SIG-M5 treated with dmso at 0.1 percent for 504 hours (cell line): ENCODE measurements at regions not wholly inside any gene's neighbourhood (a gene's known extent, or its start where the extent isn't known, plus 50 kb on each side); places are given as distances from the start of the nearest gene placed in this dataset.
"Not testable (repeated sequence)": the region's sequence is repeated elsewhere in the genome, so short reads cannot be mapped to it uniquely, and the experiment has no call there.

Experiments
- DNase-seq: peaks from one replicate; lab custom pipeline; 2025; ENCODE audit not compliant: unreplicated experiment; lab: John Stamatoyannopoulos, UW

DNA sequence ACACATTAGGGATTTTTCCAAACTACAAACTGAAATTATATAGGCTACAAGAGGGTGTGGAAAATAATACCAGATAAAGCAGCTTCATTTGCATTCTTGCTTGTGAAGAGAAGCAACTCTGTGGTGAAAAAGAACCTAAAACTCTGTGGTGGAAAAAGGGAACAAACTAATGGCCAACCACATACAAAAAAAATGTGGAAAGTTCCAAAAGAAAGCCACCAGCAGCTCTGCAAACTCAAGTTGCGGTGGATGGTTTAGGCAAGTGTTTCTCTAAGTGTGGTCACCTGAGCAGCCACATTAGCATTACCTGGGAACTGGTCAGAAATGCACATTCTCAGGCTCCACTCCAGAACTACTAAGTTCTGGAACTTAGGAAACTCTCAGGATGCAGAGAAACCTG, 586.4 kb downstream of the ACTL7B start:
- peak; percentile 30 for DNase-seq

DNA sequence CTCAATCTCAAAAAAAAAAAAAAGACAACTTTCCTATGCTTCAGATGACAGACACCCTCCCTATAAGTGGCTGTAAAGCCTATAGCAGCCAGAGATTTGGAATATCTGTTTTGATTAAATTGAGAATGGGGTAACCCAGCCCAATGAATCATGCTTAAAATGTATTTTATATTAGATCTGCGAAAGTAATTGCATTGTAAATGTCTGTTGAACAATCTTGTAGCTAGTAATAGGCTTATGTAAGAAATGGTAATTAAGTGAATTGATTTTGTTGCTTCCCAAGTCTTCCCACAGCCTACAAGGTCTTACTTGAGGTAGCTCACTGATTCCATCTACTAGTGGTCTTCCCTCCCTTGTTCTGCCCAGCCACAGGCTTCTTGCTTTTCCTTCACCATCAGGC, 590.7 kb downstream of the ACTL7B start:
- no peak for DNase-seq

DNA sequence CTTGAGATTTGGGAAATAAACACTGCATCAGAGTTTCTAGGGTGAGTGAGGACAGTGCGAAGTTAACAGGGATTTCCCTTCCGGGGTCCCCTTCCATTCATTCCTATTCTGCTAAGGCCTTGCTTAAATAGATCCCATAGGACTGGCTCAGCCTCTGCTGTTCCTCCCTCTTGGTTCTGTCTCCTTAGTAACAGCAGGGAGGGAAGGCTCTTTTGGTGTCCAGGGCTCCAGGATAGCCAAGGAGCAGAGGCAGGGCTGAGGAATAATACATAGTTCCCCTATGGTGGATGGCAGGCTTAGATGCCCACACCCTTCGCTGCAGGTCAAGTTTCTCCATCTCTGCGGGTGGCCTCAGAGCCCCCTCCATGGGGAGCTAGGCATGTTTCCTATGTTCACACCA, 591.7 kb downstream of the ACTL7B start:
- no peak for DNase-seq

DNA sequence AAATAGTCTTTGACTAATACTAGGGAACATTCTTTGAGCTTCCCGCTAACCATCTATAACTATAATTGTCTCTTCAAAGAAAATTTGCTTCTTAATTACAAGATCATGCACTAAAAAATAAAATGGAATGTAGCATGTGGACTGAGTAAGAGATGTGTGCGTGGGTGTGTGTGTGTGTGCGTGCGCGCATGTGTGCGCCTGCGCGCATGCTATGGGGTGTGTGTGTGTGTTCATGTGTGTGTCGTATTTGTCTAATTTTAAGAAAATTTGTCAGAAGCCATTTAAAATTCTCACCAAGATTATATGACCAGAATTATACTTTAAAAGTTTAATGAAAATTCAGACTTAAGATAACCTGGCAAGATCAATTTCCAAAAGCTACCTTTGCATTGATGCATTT, 593.0 kb downstream of the ACTL7B start:
- no peak for DNase-seq

DNA sequence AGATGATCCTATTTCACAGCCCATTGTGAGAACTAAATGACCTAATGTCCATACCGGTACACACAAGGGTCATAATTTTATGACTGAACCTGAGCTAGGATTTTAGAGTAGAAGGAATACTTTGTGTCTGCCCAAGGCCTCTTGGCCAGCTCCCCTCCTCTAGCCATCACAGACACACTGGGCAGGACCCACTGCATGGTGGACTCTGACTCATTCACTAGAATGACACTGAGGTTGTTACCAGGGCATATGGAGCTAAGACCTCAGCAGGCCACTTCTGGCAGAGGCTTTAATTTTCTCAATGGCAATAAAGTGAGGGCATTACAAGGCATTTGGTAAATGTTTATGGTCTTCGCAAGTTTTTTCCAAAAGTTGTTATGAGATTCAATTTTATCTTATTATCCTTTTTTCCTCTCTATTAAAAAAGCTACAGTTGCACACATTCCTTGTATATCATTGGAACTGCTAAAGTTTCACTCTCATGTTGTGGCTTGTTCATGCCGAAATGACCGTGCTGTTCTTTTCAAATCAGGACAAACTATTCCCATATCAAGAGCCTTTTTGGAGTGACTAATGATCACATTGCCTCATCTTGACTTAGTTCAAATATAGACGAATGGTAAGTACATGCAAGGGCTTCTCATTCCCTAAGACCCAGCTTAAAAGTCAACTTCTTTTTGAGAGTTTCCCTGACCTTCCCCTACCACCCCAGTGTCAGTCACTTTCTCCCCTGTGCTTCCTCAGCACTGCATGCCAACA, 595.7 kb downstream of the ACTL7B start:
- DNase-seq = no peak

DNA sequence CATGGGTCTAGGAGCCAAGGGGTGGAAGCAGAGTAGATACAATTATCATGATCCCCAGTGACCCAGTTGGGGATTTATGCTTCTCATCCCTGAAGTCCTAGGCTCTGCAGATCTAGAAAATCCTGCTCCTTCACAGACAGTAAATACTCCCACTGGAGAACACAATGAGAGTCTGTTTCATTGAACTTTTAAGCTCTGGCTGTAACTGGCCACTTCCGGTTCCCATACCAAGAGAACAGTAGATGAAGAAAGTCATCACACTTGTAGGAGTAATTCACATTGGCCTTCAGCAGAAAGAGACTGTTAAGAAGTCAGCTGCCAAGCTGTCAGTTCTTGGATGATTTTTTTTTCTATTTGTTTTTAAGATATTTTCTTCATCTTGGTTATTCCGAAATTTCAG, 597.1 kb downstream of the ACTL7B start:
- DNase-seq = no peak

DNA sequence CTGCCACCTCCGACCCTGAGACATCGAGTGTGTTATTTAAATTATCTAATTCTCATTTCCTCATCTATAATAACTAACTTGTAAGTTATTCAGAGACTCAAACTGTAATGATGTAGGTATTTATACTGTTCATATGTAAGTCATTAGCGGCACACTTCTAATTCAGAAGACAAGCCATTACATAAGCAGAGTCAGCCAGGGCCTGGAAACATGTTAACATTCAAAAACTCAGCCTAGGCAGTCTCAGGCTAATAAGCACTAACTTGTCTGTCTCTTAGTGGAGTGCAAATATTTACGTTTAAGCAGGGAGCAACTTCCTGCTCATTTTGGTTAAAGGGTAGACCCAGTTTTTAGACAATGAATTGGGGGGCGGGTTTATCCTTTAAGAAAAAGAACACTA, 598.4 kb downstream of the ACTL7B start:
- DNase-seq = no peak

DNA sequence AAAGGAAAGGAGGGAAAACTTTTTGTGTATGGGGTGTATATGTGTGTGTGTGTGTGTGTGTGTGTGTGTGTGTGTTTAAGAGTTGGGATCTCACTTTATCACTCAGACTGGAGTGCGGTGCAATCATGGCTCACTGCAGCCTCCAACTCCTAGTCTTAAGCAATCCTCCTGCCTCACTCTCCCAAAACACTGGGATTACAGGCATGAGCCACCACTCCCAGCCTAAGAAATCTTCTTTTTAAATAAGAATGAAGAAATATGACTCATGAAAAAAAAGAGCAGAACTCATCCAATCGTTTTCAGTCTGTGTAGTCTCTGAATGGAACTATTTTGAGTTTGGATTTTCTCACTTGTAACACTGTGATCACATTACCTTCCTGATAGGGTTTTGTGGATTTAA, 601.5 kb downstream of the ACTL7B start:
- DNase-seq = no peak

DNA sequence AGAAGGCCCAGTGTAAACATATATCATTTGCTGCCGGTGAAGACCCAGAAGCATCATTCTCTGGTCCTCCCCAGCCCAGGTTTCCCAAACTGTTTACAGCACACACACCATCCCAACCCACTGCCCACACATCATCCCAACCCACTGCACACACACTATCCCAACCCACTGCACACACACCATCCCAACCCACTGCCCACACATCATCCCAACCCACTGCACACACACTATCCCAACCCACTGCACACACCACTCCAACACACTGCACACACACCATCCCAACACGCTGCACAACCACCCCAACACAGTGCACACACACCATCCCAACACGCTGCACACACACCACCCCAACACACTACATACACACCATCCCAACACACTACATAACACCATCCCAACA, 608.4 kb downstream of the ACTL7B start:
- not testable (repeated sequence) for DNase-seq

DNA sequence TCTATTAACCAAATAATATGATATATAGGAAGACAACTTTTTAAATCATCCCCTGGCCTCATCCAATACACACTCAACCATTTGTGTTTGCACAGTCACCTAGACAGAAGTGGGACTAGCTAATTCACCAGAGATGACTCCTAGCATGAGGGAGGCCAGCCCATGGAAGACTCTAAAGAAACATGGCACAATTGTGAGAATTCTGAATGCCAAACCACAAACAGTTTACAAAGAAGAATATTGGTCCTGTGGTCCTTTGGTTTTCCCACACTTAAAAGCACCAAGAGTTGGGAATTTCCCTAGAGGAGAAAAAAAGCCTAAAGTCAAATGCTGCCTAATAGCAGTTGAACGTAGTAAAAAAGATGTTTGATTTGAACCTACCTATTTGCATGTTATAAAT, 609.9 kb downstream of the ACTL7B start:
- no peak for DNase-seq

DNA sequence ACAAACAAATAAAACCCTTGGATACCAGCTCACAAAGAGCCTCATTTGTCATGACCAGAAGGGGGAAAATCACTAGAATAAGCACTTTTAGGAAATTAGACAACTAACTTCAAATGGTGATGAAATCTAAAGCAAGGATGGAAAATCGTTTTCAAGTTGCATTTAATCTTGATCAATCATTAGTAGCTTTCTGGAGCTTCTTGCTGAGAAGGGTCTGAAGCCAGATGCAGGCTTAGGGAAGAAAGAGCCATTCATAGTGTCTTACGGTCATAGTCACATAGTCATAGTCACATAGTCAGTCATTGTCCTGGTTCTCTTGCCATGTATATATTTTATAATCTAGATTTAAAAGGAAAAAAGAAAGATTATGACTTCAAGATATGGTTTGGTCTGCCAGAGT, 610.5 kb downstream of the ACTL7B start:
- DNase-seq = no peak

DNA sequence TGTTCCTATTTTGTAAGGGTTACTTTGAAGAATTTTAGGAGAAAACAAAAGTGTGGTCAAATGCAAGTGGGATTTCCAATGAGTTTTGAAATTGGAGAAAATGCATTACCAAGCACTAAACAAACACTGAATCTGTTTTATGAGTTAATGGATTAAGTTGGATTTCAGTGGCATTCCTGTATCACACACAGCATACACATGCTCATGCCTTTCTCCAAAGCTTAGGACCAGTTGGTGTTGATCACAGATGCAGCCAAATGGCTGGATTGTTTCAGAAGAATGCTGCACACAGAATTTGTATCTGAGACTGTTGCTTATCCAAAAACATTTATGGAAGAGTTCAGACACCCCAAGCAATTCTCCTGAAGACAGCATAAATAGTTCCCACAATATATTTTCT, 611.1 kb downstream of the ACTL7B start:
- no peak for DNase-seq

DNA sequence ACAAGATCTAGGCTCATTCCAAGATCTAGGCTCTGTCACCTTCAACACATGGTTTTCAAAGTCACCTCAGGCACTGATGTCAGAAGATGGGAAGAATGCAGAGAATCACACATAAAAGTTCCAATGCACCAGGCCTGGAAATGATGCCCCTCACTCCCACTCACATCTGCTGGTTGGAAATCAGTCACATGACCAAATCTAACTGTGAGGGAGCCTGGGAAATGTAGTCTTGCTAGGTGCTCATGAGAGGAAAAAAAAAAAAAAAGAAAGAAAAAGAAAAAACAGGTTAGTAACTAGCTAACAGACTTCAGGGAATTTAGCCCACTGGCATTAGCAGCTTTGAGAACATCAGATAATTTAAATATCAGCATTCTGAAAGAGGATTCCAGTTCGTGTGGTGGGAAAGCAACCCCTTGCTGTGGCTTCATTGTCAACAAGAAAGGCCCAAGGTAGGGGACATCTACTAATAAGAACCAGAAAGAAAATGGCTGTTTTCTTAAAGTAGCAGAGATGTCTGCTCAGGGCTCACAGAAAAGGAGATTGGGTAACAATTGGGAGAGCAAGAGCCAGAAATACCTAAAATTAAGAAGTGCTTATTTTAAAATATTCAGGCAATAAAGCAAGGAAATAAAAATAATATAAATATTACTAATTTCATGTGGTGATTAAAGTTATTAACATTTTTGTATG, 614.3 kb downstream of the ACTL7B start:
- no peak for DNase-seq

DNA sequence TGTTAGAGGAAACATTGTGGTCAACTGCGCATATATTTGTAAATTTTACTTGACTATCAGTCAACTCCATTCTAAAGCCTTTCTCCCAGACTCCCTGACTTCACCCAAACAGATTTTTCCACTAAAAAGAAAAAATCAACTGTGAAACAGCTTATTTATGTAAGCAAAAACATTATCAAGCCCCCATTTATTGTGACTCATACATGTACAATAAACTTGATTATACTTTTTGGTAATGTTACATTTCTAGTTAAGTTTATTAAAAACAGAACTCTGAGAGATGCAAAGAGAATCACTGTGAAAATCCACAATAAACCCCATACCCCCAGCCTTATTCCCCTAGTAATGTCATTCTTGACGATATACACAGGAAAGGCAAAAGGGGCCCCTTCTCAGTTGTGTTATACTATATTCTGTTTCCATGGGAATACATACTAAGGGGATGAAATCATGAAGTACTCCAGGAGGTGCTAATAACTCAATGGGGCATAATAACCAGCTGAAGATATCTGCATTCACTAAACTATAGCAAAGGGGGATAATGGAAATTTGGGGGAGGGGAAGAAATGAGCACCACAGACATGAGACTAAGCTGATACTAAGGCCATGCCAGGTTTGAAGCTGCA, 616.0 kb downstream of the ACTL7B start:
- DNase-seq = no peak

DNA sequence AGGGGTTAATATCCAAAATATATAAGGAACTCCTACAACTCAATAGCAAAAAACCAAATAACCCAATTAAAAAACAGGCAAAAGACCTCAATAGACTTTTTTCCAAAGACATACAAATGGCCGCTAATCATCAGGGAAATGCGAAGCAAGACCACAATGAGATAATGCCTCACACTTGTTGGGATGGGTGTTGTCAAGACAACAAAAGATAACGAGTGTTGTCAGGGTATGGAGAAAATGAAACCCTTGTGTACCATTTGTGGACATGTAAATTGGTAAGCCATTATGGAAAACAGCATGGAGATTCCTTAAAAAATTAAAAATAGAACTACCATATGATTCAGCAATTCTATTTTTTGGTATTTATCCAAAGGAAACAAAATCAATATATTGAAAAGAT, 620.2 kb downstream of the ACTL7B start:
- DNase-seq = no peak

DNA sequence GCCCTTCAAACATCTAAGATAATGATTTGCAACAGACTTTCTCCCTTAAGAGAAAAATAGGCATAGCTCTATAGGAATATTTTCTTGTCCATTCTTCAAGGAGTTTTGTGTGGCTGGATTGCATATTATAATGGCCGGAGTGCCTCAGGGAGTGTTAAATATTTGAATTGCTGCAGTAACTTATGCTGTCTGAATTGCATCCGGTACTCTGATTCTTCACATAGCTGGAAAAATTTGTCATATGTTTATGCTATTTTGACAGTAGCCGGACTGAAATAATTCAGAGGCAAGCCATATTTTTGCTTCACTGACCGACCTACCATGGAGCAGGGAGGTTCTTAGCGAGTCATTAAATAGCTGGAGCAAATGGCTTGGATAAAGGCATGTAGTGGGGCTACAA, 621.0 kb downstream of the ACTL7B start:
- DNase-seq = no peak

DNA sequence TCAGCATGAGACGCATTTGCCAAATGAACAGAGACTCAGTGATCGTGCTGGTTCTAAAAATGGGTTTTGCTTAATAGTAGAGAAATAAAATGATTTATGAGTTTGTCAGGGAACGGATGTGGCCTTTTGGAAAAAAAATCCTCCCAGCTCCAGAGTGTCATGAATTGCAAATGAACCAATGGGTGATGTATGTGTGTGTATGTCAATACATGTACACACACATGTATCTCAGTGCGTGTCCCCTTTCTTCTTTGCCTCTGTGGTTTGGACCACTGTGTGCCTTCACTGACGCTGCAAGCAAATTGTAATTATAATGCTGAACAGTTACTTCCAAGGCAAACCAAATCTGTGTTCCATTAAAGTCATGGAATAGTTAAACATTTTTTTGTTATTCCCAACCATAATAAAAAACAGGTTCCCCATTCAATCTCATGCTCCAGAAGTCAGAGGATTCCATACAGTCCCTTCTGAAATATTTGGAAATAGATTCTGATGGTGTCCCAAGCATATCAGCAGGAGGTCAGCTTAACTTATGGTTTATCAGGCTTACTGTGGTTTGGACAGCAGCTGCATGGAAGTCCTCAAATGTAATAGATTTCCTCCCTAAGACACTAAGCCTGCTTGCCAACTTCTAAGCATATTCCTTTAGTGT, 630.5 kb downstream of the ACTL7B start:
- DNase-seq = no peak

DNA sequence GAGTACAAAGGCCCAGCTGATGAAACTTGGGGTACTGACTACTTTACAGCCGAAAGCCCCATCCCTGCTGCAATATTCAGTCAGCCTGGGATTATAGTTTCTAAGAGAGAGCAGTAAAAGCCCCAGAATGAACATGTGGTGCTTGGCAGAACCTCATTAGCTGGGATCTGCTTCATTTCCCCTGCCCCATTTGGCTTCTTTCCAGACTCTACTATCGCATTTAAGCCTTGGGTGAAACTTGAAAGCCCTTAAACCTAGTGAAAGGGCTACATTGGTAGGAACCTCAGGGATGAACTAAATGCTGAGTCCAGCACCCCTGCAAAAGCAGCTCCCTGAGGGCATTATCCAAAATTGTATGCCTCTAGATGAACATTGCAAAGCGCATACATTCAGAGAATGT, 631.1 kb downstream of the ACTL7B start:
- no peak for DNase-seq

DNA sequence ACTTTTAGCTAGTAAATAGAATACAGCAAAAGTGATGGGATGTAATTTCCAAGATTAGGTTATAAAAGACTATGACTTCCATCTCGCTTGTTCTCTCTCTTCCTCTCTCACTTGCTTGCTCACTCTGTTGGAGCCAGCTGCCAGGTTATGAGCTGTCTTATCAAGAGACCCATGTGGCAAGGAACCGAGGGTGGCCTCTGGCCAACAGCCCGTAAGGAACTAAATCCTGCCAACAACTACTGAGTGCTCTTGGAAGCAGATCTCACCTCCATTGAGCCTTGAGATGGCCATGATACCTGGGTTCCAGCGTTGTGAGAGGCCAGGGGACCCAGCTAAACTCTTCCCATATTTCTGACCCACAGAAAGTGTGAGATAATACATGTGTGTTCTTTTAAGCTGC, 636.1 kb downstream of the ACTL7B start:
- no peak for DNase-seq

DNA sequence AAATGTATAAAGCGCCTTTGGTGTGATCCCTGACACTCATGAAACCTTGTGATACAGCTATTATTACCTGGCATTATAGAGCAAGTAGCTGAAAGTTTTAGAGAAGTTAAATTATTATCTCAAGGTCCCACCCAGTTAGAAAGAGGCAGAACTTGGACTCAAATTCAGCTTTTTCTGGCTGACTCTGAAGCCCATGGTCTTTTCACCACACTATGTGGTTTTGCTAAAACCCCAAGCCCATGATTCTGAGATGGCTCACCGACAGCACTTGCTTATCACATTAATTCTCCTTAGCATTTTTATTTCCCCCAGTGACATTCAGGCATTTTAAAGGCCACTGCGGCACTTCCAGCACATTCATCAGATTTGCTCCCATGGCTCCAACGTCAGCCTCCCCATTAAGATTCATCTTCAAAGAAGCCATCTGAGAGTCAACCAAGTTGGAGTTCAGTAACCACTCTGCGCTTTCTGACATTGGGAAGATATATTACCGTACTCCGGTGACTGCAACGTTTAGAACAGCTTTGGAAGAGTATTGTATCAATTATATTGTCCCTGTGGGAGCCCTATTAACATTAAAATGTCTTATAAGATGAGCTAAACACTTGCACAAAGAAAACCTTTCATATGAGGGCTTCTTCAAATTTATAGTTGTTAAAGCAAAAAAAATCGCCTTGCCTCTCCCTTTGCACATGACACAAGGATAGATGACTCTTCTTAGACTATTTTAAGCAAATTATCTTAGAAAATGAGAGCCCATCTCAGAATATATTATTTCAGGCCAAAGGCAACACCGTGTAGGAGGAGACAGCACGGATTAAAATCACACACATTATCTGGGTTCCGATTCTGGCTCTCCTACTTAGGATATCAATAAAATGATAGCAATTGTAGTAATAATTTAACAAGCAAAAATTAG, 638.1 kb downstream of the ACTL7B start:
- DNase-seq = no peak

DNA sequence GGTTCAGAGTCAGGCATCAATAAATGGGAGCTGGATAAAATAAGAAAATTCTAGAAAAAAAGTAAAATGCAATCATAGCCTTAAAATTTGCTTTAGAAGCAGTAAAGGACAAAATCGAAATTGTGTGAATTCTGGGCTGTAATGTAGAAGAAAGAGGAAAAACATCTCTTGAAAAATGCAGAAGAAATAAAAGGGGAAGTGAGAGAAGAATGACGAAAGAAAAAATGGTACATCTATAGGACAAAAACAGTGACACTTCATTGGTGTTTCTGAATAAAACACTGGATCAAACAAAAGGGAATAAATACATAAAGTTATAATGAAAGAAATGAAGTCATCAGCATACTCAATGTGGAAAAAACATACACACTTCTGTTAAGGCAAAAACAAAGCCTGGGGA, 642.3 kb downstream of the ACTL7B start:
- peak; percentile 69 for DNase-seq
